ENCODE measurements at regions not wholly inside any gene's neighbourhood (a gene's known extent, or its start where the extent isn't known, plus 50 kb on each side); places are given as distances from the start of the nearest gene placed in this dataset.

- Histone ChIP-seq H3K79me2 (ENCODE audit: insufficient read depth, low read length) (no peaks in the 10 kb centered on the region), H2AFZ (ENCODE audit: low read length) (no peak overlapping the region), H3K4me2 (ENCODE audit: low read depth, low read length, poor library complexity, severe bottlenecking) (no peak overlapping the region), H3K9me3 (ENCODE audit: insufficient read depth, low read depth, low read length) (no peaks in the 10 kb centered on the region), H3K9ac (ENCODE audit: low read depth, low read length, poor library complexity, severe bottlenecking) (no peak overlapping the region), H3F3A (ENCODE audit: low read depth) (no peaks in the 10 kb centered on the region), H3K27me3 (ENCODE audit: insufficient read depth, low read length, poor library complexity, severe bottlenecking) (no peaks in the 10 kb centered on the region), H4K20me1 (ENCODE audit: insufficient read depth, low read length, poor library complexity, severe bottlenecking) (no peaks in the 10 kb centered on the region), H3K9me2 (replicated peaks; ENCODE audit: low read depth, low read length) (no peaks in the 10 kb centered on the region), H3K36me3 (ENCODE audit: insufficient read depth, low read length) (no peaks in the 10 kb centered on the region), H3K4me1 (ENCODE audit: insufficient read depth, low read length, poor library complexity, severe bottlenecking) (no peaks in the 10 kb centered on the region), H3K4me3 (ENCODE audit: low read length, poor library complexity, severe bottlenecking) (no peak overlapping the region)
- TF ChIP-seq EZH2phosphoT487 (IDR thresholded peaks at IDR 0.05; ENCODE audit: borderline replicate concordance) (no peak), CTCF (conservative IDR thresholded peaks at IDR 0.05; ENCODE audit: low read length) (no peak)
Measured at GRCh38 chr2:215530191-215530968, 94.5 kb upstream of the FN1 start.

- H3K9me2 ChIP-seq (replicated peaks; ENCODE audit: low read depth, low read length), result no peaks in the 10 kb centered on the region
- no peaks in the 10 kb centered on the region for H3K9me3 ChIP-seq (ENCODE audit: insufficient read depth, low read depth, low read length)
- no peaks in the 10 kb centered on the region for H3K27me3 ChIP-seq (ENCODE audit: insufficient read depth, low read length, poor library complexity, severe bottlenecking)
- no peak overlapping the region for H3K4me2 ChIP-seq (ENCODE audit: low read depth, low read length, poor library complexity, severe bottlenecking)
- no peak overlapping the region for H2AFZ ChIP-seq (ENCODE audit: low read length)
- no peak for TF ChIP-seq EZH2phosphoT487 (IDR thresholded peaks at IDR 0.05; ENCODE audit: borderline replicate concordance)
- no peak for TF ChIP-seq CTCF (conservative IDR thresholded peaks at IDR 0.05; ENCODE audit: low read length)
- no peak overlapping the region for H3K4me3 ChIP-seq (ENCODE audit: low read length, poor library complexity, severe bottlenecking)
- no peaks in the 10 kb centered on the region for H3F3A ChIP-seq (ENCODE audit: low read depth)
- H3K9ac ChIP-seq (ENCODE audit: low read depth, low read length, poor library complexity, severe bottlenecking), result no peak overlapping the region
- H3K4me1 ChIP-seq (ENCODE audit: insufficient read depth, low read length, poor library complexity, severe bottlenecking), result no peaks in the 10 kb centered on the region
- H3K36me3 ChIP-seq (ENCODE audit: insufficient read depth, low read length), result no peaks in the 10 kb centered on the region
- no peaks in the 10 kb centered on the region for H3K79me2 ChIP-seq (ENCODE audit: insufficient read depth, low read length)
- H4K20me1 ChIP-seq (ENCODE audit: insufficient read depth, low read length, poor library complexity, severe bottlenecking), result no peaks in the 10 kb centered on the region
Measured at GRCh38 chr2:215529271-215529670, 93.4 kb upstream of the FN1 start.

- Histone ChIP-seq H3K36me3 (ENCODE audit: insufficient read depth, low read length) (no peaks in the 10 kb centered on the region), H3K9ac (ENCODE audit: low read depth, low read length, poor library complexity, severe bottlenecking) (no peak overlapping the region), H3K4me1 (ENCODE audit: insufficient read depth, low read length, poor library complexity, severe bottlenecking) (no peaks in the 10 kb centered on the region), H2AFZ (ENCODE audit: low read length) (no peak overlapping the region), H3K4me3 (ENCODE audit: low read length, poor library complexity, severe bottlenecking) (no peak overlapping the region), H3K9me3 (ENCODE audit: insufficient read depth, low read depth, low read length) (no peaks in the 10 kb centered on the region), H3F3A (ENCODE audit: low read depth) (no peaks in the 10 kb centered on the region), H3K27me3 (ENCODE audit: insufficient read depth, low read length, poor library complexity, severe bottlenecking) (no peaks in the 10 kb centered on the region), H4K20me1 (ENCODE audit: insufficient read depth, low read length, poor library complexity, severe bottlenecking) (no peaks in the 10 kb centered on the region), H3K9me2 (replicated peaks; ENCODE audit: low read depth, low read length) (no peaks in the 10 kb centered on the region), H3K4me2 (ENCODE audit: low read depth, low read length, poor library complexity, severe bottlenecking) (no peak overlapping the region), H3K79me2 (ENCODE audit: insufficient read depth, low read length) (no peaks in the 10 kb centered on the region)
- TF ChIP-seq CTCF (conservative IDR thresholded peaks at IDR 0.05; ENCODE audit: low read length) (no peak), EZH2phosphoT487 (IDR thresholded peaks at IDR 0.05; ENCODE audit: borderline replicate concordance) (no peak)
Measured at GRCh38 chr2:215528555-215528954, 92.7 kb upstream of the FN1 start.
